GM12873 (cell line): ENCODE measurements at regions not wholly inside any gene's neighbourhood (a gene's known extent, or its start where the extent isn't known, plus 50 kb on each side); places are given as distances from the start of the nearest gene placed in this dataset.

Experiments used
- TF ChIP-seq, protein P1 (sequence below): IDR thresholded peaks from 2 replicates; pipeline ENCODE4 v1.5.1; 2012; ENCODE audit warnings: low read depth, mild to moderate bottlenecking, moderate library complexity, low read length, control low read depth; ENCODE audit not compliant: insufficient read depth; ENCODE audit errors: missing control alignments

DNA sequence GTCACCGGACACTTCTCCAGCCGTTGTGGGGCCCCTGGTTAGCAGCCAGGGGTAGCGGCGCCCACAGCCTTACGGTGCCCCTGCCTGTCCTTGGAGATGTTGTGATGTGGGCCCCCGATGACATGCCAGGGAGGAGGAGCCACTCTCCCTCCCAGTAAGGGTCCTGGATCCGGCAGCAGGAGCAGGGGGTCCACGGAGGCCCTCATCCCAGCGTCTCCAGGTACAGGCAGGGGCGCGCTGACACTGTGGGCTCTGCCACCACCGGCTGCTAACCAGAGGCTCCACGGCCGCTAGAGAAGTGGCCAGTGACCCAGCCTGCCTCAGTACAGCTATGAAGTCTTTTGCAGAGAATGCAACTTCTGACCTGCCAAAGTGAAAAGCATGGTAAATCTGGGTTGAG is 121.2 kb downstream of the SPP2 start:
- TF ChIP-seq, protein P1, sequence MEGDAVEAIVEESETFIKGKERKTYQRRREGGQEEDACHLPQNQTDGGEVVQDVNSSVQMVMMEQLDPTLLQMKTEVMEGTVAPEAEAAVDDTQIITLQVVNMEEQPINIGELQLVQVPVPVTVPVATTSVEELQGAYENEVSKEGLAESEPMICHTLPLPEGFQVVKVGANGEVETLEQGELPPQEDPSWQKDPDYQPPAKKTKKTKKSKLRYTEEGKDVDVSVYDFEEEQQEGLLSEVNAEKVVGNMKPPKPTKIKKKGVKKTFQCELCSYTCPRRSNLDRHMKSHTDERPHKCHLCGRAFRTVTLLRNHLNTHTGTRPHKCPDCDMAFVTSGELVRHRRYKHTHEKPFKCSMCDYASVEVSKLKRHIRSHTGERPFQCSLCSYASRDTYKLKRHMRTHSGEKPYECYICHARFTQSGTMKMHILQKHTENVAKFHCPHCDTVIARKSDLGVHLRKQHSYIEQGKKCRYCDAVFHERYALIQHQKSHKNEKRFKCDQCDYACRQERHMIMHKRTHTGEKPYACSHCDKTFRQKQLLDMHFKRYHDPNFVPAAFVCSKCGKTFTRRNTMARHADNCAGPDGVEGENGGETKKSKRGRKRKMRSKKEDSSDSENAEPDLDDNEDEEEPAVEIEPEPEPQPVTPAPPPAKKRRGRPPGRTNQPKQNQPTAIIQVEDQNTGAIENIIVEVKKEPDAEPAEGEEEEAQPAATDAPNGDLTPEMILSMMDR, result no peak

DNA sequence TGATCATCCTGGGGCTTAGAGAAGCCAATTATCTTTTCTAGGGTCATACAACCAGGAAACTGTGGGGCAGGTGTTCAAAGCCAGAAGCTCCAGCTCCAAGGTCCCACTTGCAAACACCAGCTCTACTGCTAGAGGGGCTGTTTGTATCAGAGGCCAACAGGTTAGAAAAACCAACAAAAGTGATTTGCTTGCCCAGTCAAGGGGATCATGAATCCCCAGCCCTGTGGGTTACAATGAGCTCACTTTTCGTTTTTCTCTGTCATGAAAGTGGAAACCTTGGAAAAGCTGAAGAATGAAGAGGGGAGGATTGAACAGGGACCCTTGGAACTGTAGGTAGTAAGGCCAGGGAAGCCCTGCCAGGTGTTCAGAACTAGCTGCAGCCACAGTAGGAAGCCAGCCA is 119.2 kb downstream of the SPP2 start:
- TF ChIP-seq, protein P1, result no peak

DNA sequence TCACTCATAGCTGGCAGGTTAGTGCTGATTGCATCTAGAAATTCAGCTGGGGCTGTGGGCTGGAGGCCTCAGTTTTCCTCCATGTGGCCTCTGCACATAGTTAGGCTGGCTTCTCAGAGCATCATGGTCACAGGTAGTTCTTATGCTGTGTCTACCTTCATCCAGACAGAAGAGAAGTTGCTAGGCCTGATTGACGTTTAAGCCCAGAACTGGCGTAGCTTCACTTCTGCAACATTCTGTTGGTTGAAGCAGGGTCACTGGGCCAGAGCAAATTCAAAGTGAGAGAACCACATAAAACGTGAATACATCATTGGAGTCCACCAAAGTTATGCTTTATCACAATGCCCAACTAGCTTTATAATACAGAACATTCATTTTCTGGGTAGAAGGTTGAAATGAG is 116.0 kb downstream of the SPP2 start:
- TF ChIP-seq, protein P1, result no peak

DNA sequence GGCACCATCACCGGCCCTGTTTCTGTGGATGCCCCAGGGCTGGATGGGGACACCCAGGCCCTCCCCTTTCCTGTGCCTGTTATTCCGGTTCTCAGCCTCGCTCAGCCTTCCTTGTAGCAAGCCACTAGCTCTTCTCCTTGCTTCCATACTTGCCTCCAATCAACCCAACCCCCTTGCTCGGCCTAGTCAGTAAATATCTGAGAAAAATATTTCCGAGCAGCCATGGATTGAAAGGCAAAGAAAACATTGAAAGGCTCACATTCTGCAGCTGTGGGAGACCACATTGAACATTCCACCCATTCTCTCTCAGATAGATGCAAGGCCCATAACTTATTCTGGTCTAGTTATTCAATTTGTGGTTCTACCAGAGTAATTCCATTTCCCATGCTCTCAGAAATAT is 114.9 kb downstream of the SPP2 start:
- TF ChIP-seq, protein P1, result no peak

DNA sequence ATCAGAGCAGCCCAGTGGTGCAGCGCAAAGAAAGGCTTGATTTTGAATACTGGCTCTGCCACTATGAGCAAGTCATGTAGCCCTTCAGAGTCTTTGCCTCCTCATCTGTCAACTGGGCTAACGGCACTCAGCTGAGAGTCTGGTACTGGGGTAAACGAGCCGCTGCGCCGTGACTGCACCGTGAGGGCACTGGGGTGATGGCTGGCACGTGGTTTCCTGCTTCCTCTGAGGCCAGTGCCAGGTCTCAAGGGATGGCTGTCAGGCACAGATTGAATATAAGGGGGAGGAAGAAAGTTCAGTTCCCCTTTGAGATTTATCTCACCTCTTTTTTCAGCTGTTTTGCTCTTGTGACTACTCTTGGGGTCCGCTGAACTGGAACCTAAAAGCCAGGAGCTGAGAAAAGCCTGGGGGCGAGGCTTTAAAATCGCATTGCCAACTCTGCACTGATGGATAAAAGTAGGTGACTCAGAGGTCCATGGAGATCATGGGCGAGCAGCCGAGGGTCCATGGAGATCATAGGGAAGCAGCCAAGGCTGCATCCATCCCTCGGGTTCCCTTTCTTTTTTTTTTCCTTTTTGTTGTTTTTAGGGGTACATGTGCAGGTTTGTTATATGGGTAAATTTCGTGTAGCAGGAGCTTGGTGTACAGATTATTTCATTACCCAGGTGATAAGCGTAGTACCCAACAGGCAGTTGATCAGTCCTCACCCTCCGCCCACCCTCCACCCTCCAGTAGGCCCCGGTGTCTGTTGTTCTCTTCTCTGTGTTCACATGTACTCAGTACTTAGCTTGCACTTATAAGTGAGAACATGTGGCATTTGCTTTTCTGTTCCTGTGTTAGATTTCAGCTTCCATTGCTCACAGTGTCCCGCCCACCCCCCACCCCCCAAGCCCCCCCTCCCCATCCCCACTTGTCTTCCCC is 114.3 kb downstream of the SPP2 start:
- TF ChIP-seq, protein P1, result no peak

DNA sequence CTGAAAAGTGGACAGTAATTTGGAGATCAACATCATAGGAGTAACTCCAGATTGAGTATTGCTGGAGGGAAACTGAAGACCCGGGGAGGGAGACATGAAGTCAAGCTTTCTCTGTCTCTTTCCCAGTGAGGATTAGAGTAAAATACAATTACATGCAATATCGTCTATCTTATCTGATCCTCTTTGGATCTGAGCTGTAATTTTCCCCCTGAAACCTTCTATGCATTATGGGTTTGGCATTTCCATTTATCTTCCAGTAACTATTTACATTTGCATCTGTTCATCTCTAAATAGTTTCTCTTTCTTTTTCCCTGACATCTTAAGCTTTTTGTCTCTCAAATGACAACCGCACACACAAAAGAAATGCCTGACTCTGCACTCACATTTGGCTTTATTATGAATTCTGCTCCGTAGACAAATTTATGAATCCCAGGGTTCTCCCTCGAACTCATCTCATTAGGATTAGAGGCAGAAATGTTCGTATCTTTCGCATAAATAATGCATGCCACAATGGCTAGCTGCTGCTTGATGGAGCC is 113.1 kb downstream of the SPP2 start:
- TF ChIP-seq, protein P1, result no peak

DNA sequence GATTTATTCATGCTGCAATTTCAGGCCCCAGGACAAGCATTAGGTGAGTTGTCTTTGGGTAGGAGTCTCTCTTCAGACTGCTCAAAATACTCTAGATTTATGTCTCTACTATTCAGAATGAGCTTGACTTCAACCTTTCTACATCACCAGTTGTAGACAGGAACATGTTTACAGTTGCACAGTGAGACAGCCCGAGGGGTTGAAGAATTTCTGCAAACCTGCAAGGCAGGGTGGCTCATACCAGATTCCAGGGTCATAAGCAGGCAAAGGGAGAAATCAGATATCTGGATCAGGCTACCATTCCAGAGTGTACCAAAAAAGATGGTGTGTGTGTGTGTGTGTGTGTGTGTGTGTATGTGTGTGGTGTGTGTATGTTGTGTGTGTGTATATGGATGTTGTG is 112.4 kb downstream of the SPP2 start:
- TF ChIP-seq, protein P1, result no peak
